A673 (cell line): ENCODE measurements at regions not wholly inside any gene's neighbourhood (a gene's known extent, or its start where the extent isn't known, plus 50 kb on each side); places are given as distances from the start of the nearest gene placed in this dataset.
"Not testable (repeated sequence)": the region's sequence is repeated elsewhere in the genome, so short reads cannot be mapped to it uniquely, and the experiment has no call there.

ENCODE experiments used
- BruUV-seq: library from RNA; stranded (reverse); fragments of 400-500 nt; replicated peaks from 2 replicates; lab custom pipeline; 2021; lab: Mats Ljungman, UMichigan
- CTCF ChIA-PET: fragments of 300-600 bp; sonication (Branson Sonifier 250); formaldehyde crosslinking; loops from one replicate; lab custom pipeline; 2022; ENCODE audit warnings: antibody characterized with exemption; lab: Charles Lee
- POLR2A ChIA-PET: fragments of 300-600 bp; sonication (Branson Sonifier 250); formaldehyde crosslinking; loops from one replicate; lab custom pipeline; 2022; ENCODE audit warnings: antibody characterized with exemption; ENCODE audit not compliant: low non-redundant PET; lab: Charles Lee
- DNase-seq: peaks from one replicate; pipeline ENCODE4 v3.0.0-alpha.2; 2015; ENCODE audit warnings: low spot score
- H3K27ac ChIP-seq: fragments of 200-600 bp; sonication (generic); 2 replicates; pipeline ENCODE4 v1.5.1; 2016; ENCODE audit warnings: mixed run types, low read depth, mild to moderate bottlenecking, mixed read lengths, antibody characterized with exemption, low read length; ENCODE audit not compliant: poor library complexity, severe bottlenecking
- H3K27me3 ChIP-seq: fragments of 200-600 bp; sonication (generic); replicated peaks from 2 replicates; pipeline ENCODE4 v1.6.1; 2017; ENCODE audit warnings: mixed run types, low read depth, mild to moderate bottlenecking, mixed read lengths, antibody characterized with exemption, low read length; ENCODE audit not compliant: insufficient read depth, poor library complexity
- H3K36me3 ChIP-seq: fragments of 200-600 bp; sonication (generic); 2 replicates; pipeline ENCODE4 v1.6.1; 2016; ENCODE audit warnings: mixed run types, mild to moderate bottlenecking, mixed read lengths, antibody characterized with exemption, low read length; ENCODE audit not compliant: insufficient read depth, poor library complexity, severe bottlenecking
- H3K4me1 ChIP-seq: fragments of 200-600 bp; sonication (generic); 2 replicates; pipeline ENCODE4 v1.6.1; 2017; ENCODE audit warnings: mixed run types, mild to moderate bottlenecking, mixed read lengths, antibody characterized with exemption, low read length; ENCODE audit not compliant: insufficient read depth, poor library complexity, severe bottlenecking
- H3K4me3 ChIP-seq: fragments of 200-600 bp; sonication (generic); 2 replicates; pipeline ENCODE4 v1.5.1; 2016; ENCODE audit warnings: low read depth, mixed run types, mild to moderate bottlenecking, mixed read lengths, low read length; ENCODE audit not compliant: poor library complexity, severe bottlenecking
- H3K9me3 ChIP-seq: fragments of 200-600 bp; sonication (generic); 2 replicates; pipeline ENCODE4 v1.6.1; 2016; ENCODE audit warnings: mixed run types, low read depth, mild to moderate bottlenecking, mixed read lengths, antibody characterized with exemption, low read length; ENCODE audit not compliant: poor library complexity, severe bottlenecking
- EZH2 ChIP-seq: fragments of 200-600 bp; sonication (generic); IDR thresholded peaks from 2 replicates; pipeline ENCODE4 v1.6.1; 2017; ENCODE audit warnings: borderline replicate concordance, low read depth, mild to moderate bottlenecking, mixed read lengths, antibody characterized with exemption, low read length; ENCODE audit not compliant: poor library complexity, severe bottlenecking
- intact Hi-C: fragments of 100-400 bp; cut with micrococcal nuclease; formaldehyde crosslinking; loops from one replicate; pipeline ENCODE4 v1.10.0; 2022; ENCODE audit not compliant: unreplicated experiment
- TF ChIP-seq, protein P1 (sequence below): fragments of 300-800, 200-600 bp; sonication (generic); conservative IDR thresholded peaks from 2 replicates; pipeline ENCODE4 v1.5.1; 2017; ENCODE audit warnings: low read depth, mild to moderate bottlenecking, antibody characterized with exemption, low read length, moderate library complexity, mixed read lengths

DNA sequence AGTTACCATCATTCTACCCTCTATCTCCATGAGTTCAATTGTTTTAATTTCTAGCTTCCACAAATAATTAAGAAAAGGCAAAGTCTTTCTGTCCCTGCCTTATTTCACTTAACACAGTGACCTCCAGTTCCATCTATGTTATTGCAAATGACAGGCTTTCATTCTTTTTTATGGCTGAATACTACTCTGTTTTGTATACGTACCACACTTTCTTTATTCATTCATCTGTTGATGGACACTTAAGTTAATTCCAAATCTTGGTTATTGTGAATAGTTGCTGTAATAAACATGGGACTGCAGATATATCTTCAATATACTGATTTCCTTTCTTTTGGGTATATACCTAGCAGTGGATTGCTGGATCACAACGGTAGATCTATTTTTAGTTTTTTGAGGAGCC lies 314.1 kb downstream of the SV2B start:
- no peaks in the 10 kb centered on the region for H3K9me3 ChIP-seq
- TF ChIP-seq, protein P1, sequence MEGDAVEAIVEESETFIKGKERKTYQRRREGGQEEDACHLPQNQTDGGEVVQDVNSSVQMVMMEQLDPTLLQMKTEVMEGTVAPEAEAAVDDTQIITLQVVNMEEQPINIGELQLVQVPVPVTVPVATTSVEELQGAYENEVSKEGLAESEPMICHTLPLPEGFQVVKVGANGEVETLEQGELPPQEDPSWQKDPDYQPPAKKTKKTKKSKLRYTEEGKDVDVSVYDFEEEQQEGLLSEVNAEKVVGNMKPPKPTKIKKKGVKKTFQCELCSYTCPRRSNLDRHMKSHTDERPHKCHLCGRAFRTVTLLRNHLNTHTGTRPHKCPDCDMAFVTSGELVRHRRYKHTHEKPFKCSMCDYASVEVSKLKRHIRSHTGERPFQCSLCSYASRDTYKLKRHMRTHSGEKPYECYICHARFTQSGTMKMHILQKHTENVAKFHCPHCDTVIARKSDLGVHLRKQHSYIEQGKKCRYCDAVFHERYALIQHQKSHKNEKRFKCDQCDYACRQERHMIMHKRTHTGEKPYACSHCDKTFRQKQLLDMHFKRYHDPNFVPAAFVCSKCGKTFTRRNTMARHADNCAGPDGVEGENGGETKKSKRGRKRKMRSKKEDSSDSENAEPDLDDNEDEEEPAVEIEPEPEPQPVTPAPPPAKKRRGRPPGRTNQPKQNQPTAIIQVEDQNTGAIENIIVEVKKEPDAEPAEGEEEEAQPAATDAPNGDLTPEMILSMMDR, result no peak
- no peak for TF ChIP-seq EZH2
- no peaks in the 10 kb centered on the region for H3K27me3 ChIP-seq
- intact Hi-C loops, result no loop called here
- DNase-seq, result no peak
- ChIA-PET CTCF (interaction anchor here (0.6 kb wide), 1 partner anchor 397 kb away, joined by 5 read pairs; no protein-coding TSS in a partner anchor), POLR2A (no interaction called here)
- H3K4me3 ChIP-seq, result no peak overlapping the region
- BruUV-seq, result no TSS peak
- no peak overlapping the region for H3K27ac ChIP-seq
- H3K36me3 ChIP-seq, result no peaks in the 10 kb centered on the region
- H3K4me1 ChIP-seq, result no peaks in the 10 kb centered on the region

DNA sequence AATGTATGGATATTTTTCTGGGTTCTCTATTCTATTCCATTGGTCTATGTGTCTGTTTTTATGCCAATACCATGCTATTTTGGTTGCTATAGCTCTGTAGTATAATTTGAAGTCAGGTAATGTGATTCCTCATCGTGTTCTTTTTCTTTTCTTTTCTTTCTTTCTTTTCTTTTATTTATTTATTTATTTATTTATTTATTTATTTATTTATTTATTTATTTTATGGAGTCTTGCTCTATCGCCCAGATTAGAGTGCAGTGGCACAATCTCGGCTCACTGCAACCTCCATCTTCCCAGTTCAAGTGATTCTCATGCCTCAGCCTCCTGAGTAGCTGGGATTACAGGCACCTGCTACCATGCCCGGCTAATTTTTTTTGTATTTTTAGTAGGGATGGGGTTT lies 315.2 kb downstream of the SV2B start:
- H3K27ac ChIP-seq, intact Hi-C loops, POLR2A ChIA-PET: not testable (repeated sequence)

DNA sequence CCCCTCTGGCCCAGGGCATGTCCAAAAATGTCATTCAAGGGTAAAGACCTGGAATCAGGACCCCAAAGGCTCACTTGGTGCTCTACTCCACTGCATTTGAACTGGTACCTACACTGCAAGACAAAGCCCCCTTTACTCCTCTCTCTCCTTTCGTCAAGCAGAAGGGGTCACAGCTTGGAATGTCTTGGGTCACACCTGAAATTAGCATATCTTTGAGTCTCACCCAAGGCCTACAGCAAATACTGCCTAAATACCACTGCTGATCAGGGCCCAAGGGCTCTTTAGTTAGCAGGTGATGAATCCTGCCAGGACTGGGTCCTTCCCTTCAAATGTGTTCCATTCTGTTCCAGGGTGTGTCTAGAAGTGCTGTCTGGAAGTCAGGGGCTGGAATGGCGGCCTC lies 320.6 kb downstream of the SV2B start:
- Histone ChIP-seq H3K36me3 (no peaks in the 10 kb centered on the region), H3K27ac (no peak overlapping the region), H3K4me3 (no peak overlapping the region), H3K9me3 (no peaks in the 10 kb centered on the region), H3K27me3 (no peaks in the 10 kb centered on the region), H3K4me1 (no peaks in the 10 kb centered on the region)
- BruUV-seq, result no TSS peak
- ChIA-PET CTCF (no interaction called here), POLR2A (no interaction called here)
- TF ChIP-seq EZH2, result no peak
- TF ChIP-seq, protein P1, result no peak
- intact Hi-C loops, result no loop called here
- no peak for DNase-seq

More for the DNA sequence above, 315.2 kb downstream of the SV2B start:
- BruUV-seq, H3K27me3 ChIP-seq, DNase-seq, H3K4me3 ChIP-seq, H3K36me3 ChIP-seq, H3K4me1 ChIP-seq, H3K9me3 ChIP-seq, CTCF ChIA-PET: not testable (repeated sequence)

DNA sequence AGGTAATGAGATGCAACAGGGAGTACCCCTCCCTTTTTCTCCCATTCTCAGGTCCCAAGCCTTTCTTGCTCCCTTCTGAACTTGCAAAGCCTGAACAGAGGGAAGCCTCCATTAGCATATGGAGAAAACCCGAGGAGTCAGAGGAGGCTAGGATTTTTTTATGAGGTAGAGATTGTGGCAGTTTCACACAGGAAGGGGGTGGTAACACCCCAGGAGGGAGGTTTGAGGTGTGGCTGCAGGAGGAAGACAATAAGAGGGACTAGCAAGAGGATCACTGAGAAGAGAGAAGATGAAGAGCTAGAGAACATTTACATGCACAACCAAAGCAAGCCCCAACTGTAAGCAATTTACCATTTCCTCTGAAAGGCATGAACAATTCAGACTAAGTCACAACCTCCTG lies 322.7 kb downstream of the SV2B start:
- intact Hi-C loops, result no loop called here
- no peaks in the 10 kb centered on the region for H3K27me3 ChIP-seq
- CTCF ChIA-PET, result no interaction called here
- no peak overlapping the region for H3K27ac ChIP-seq
- DNase-seq, result no peak
- H3K4me1 ChIP-seq, result no peaks in the 10 kb centered on the region
- no TSS peak for BruUV-seq
- H3K9me3 ChIP-seq, result no peaks in the 10 kb centered on the region
- no peak overlapping the region for H3K4me3 ChIP-seq
- TF ChIP-seq EZH2, result no peak
- TF ChIP-seq, protein P1, result no peak
- H3K36me3 ChIP-seq, result no peaks in the 10 kb centered on the region
- POLR2A ChIA-PET, result no interaction called here
